ENCODE measurements at regions not wholly inside any gene's neighbourhood (a gene's known extent, or its start where the extent isn't known, plus 50 kb on each side); places are given as distances from the start of the nearest gene placed in this dataset.

DNA sequence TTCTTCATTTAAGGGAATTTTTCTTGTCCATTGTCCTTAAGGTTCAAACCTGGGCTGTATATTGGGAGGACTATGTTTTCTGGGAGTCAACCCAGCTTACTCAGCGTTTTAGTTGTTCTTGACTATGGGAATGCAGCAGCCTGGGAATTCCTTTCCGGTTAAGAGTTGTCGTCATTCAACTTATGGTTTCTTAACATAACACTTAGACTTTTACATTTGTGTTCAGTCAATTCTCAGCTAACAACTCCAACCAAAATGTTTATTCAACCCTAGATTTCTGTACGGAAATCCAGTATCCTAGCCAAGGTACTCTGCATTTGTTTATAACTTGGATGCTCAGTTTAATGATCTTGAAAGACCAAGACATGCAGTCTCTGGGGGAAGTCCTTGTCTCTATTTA lies 960.9 kb downstream of the CBLN2 start:
- TF ChIP-seq CTCF (IDR thresholded peaks at IDR 0.05; ENCODE audit: low read depth, low read length) (no peak), POLR2A (IDR thresholded peaks at IDR 0.05; ENCODE audit: extremely low read depth, insufficient read length) (no peak)

All from NB4 (cell line).